WTC11 (cell line): ENCODE measurements at regions not wholly inside any gene's neighbourhood (a gene's known extent, or its start where the extent isn't known, plus 50 kb on each side); places are given as distances from the start of the nearest gene placed in this dataset.

Source experiments
- ATAC-seq: fragments of 200-7000 bp; cut with Tn5 transposase; 2 replicates; pipeline ENCODE4 v1.10.0; 2021; ENCODE audit warnings: mild to moderate bottlenecking, moderate library complexity
- CTCF ChIA-PET: fragments of 300-600 bp; sonication (Branson Sonifier 250); formaldehyde crosslinking; loops from one replicate; lab custom pipeline; 2021; ENCODE audit warnings: antibody characterized with exemption; lab: Charles Lee
- POLR2A ChIA-PET: fragments of 350-600 bp; sonication (Branson Sonifier 250); formaldehyde crosslinking; loops from one replicate; lab custom pipeline; 2021; ENCODE audit warnings: antibody characterized with exemption; lab: Charles Lee
- DNase-seq: peaks from one replicate; pipeline ENCODE4 v3.0.0; 2021; ENCODE audit warnings: low spot score
- H3K27ac Mint-ChIP-seq: 2 replicates; pipeline ENCODE4 v1.8.0; 2021; ENCODE audit warnings: mixed read lengths
- H3K27me3 Mint-ChIP-seq: 2 replicates; pipeline ENCODE4 v1.8.0; 2021; ENCODE audit warnings: low read depth, mild to moderate bottlenecking, moderate library complexity, mixed read lengths
- H3K36me3 Mint-ChIP-seq: 2 replicates; pipeline ENCODE4 v1.8.0; 2021; ENCODE audit warnings: mixed read lengths
- H3K4me1 Mint-ChIP-seq: 2 replicates; pipeline ENCODE4 v1.8.0; 2022; ENCODE audit warnings: mixed read lengths
- H3K4me3 Mint-ChIP-seq: 2 replicates; pipeline ENCODE4 v1.8.0; 2021; ENCODE audit warnings: mild to moderate bottlenecking, moderate library complexity, mixed read lengths
- H3K9me3 Mint-ChIP-seq: 2 replicates; pipeline ENCODE4 v1.8.0; 2021; ENCODE audit warnings: mixed read lengths
- AFF4 ChIP-seq: sonication (generic); formaldehyde crosslinking; IDR thresholded peaks from 2 replicates; pipeline ENCODE4 v1.8.1; 2023; ENCODE audit warnings: mild to moderate bottlenecking, missing genetic modification reagents, borderline replicate concordance
- ATF1 ChIP-seq: sonication (generic); formaldehyde crosslinking; IDR thresholded peaks from 2 replicates; pipeline ENCODE4 v1.8.1; 2023; ENCODE audit warnings: mild to moderate bottlenecking, moderate library complexity, missing genetic modification reagents
- CDX4 ChIP-seq: fragments of 250-450 bp; sonication (Bioruptor Pico); IDR thresholded peaks from 2 replicates; pipeline ENCODE4 v1.9.0; 2021; ENCODE audit warnings: moderate library complexity, mild to moderate bottlenecking, inconsistent platforms, borderline replicate concordance
- HMGA2 ChIP-seq: fragments of 250-450 bp; sonication (Bioruptor Pico); IDR thresholded peaks from 2 replicates; pipeline ENCODE4 v1.4.0; 2021; ENCODE audit warnings: mild to moderate bottlenecking, moderate library complexity
- IRF1 ChIP-seq: sonication (generic); formaldehyde crosslinking; IDR thresholded peaks from 2 replicates; pipeline ENCODE4 v1.8.0; 2023; ENCODE audit warnings: missing genetic modification reagents
- NFATC4 ChIP-seq: fragments of 250-450 bp; sonication (Bioruptor Pico); IDR thresholded peaks from 2 replicates; pipeline ENCODE4 v1.9.0; 2021; ENCODE audit warnings: mild to moderate bottlenecking
- PREB ChIP-seq: sonication (generic); formaldehyde crosslinking; IDR thresholded peaks from 2 replicates; pipeline ENCODE4 v1.8.1; 2022; ENCODE audit warnings: mild to moderate bottlenecking, missing genetic modification reagents, moderate library complexity, borderline replicate concordance
- SOX15 ChIP-seq: fragments of 250-450 bp; sonication (Bioruptor Pico); IDR thresholded peaks from 2 replicates; pipeline ENCODE4 v1.9.0; 2021; ENCODE audit warnings: mild to moderate bottlenecking
- TCF7 ChIP-seq: sonication (generic); formaldehyde crosslinking; IDR thresholded peaks from 2 replicates; pipeline ENCODE4 v1.8.0; 2022; ENCODE audit warnings: mild to moderate bottlenecking, low read depth, missing genetic modification reagents, moderate library complexity
- USF1 ChIP-seq: sonication (generic); formaldehyde crosslinking; IDR thresholded peaks from 2 replicates; pipeline ENCODE4 v1.8.0; 2022; ENCODE audit warnings: mild to moderate bottlenecking, missing genetic modification reagents
- USF2 ChIP-seq: sonication (generic); formaldehyde crosslinking; IDR thresholded peaks from 2 replicates; pipeline ENCODE4 v1.8.1; 2023; ENCODE audit warnings: mild to moderate bottlenecking, missing genetic modification reagents, moderate library complexity
- ZBTB43 ChIP-seq: sonication (generic); formaldehyde crosslinking; IDR thresholded peaks from 2 replicates; pipeline ENCODE4 v1.8.1; 2023; ENCODE audit warnings: mild to moderate bottlenecking, missing genetic modification reagents
- ZNF219 ChIP-seq: sonication (generic); formaldehyde crosslinking; IDR thresholded peaks from 2 replicates; pipeline ENCODE4 v1.8.0; 2023; ENCODE audit warnings: missing genetic modification reagents, mild to moderate bottlenecking, borderline replicate concordance
- ZNF263 ChIP-seq: sonication (generic); formaldehyde crosslinking; IDR thresholded peaks from 2 replicates; pipeline ENCODE4 v1.8.1; 2022; ENCODE audit warnings: low read depth, mild to moderate bottlenecking, moderate library complexity, missing genetic modification reagents
- ZNF281 ChIP-seq: sonication (generic); formaldehyde crosslinking; IDR thresholded peaks from 2 replicates; pipeline ENCODE4 v1.8.0; 2023; ENCODE audit warnings: mild to moderate bottlenecking, missing genetic modification reagents
- ZNF423 ChIP-seq: fragments of 250-450 bp; sonication (Bioruptor Pico); IDR thresholded peaks from 2 replicates; pipeline ENCODE4 v2.1.2; 2022; ENCODE audit warnings: mild to moderate bottlenecking, moderate library complexity

GRCh38 chr1:217240656-217241055, 390.2 kb downstream of the GPATCH2 start (continued):
- TF ChIP-seq AFF4 (CRISPR knock-in tag), result no peak
- TF ChIP-seq, all 79 proteins: peak for 0

- no peaks in the 10 kb centered on the region for H3K4me1 Mint-ChIP-seq
- POLR2A ChIA-PET, result no interaction called here
- no peaks in the 10 kb centered on the region for H3K27me3 Mint-ChIP-seq
- no peak for ATAC-seq
- no peak for DNase-seq
- CTCF ChIA-PET, result no interaction called here
- H3K36me3 Mint-ChIP-seq, result no peaks in the 10 kb centered on the region
- no peak overlapping the region for H3K4me3 Mint-ChIP-seq
- no peak for TF ChIP-seq CDX4 (CRISPR knock-in tag)
- TF ChIP-seq HMGA2 (CRISPR knock-in tag), result peak; percentile 90; the same call in 1 of the 2 replicates
- TF ChIP-seq TCF7 (CRISPR knock-in tag), result no peak
- no peak overlapping the region for H3K27ac Mint-ChIP-seq
- no peaks in the 10 kb centered on the region for H3K9me3 Mint-ChIP-seq
Observed at GRCh38 chr1:217238945-217239344, 391.9 kb downstream of the GPATCH2 start.

GRCh38 chr1:217230412-217230811, 400.5 kb downstream of the GPATCH2 start:
- Mint-ChIP-seq H3K36me3 (no peaks in the 10 kb centered on the region), H3K4me3 (no peak overlapping the region), H3K9me3 (no peaks in the 10 kb centered on the region; the same call in 1 of the 2 replicates), H3K27me3 (no peaks in the 10 kb centered on the region; the same call in 1 of the 2 replicates), H3K4me1 (peaks cover 9% of the 10 kb centered on the region), H3K27ac (no peak overlapping the region; the same call in 1 of the 2 replicates)
- ChIA-PET POLR2A (no interaction called here), CTCF (no interaction called here)
- ATAC-seq, result no peak
- DNase-seq, result no peak
- no peak for TF ChIP-seq ZBTB43 (CRISPR knock-in tag)
- no peak for TF ChIP-seq ZNF219 (CRISPR knock-in tag)
- no peak for TF ChIP-seq NFATC4
- TF ChIP-seq USF2 (CRISPR knock-in tag), result no peak
- no peak for TF ChIP-seq ZNF423 (CRISPR knock-in tag)
- no peak for TF ChIP-seq ZNF281 (CRISPR knock-in tag)
- TF ChIP-seq ATF1 (CRISPR knock-in tag), result no peak
- no peak for TF ChIP-seq SOX15 (CRISPR knock-in tag)
- TF ChIP-seq AFF4 (CRISPR knock-in tag), result no peak
- TF ChIP-seq USF1 (CRISPR knock-in tag), result no peak
- TF ChIP-seq ZNF263 (CRISPR knock-in tag), result no peak
- TF ChIP-seq PREB (CRISPR knock-in tag), result no peak
- TF ChIP-seq IRF1 (CRISPR knock-in tag), result no peak
